HFFc6 (cell line): ENCODE measurements at regions not wholly inside any gene's neighbourhood (a gene's known extent, or its start where the extent isn't known, plus 50 kb on each side); places are given as distances from the start of the nearest gene placed in this dataset.
"Not testable (repeated sequence)": the region's sequence is repeated elsewhere in the genome, so short reads cannot be mapped to it uniquely, and the experiment has no call there.

Source experiments
- DNase-seq: peaks from one replicate; pipeline ENCODE4 v3.0.0-alpha.2; 2018
- H3K27ac Mint-ChIP-seq: 2 replicates; pipeline ENCODE4 v1.8.0; 2020; ENCODE audit warnings: mild to moderate bottlenecking, mixed read lengths
- H3K27me3 Mint-ChIP-seq: 2 replicates; pipeline ENCODE4 v1.8.0; 2021; ENCODE audit warnings: mild to moderate bottlenecking, moderate library complexity, mixed read lengths; ENCODE audit not compliant: insufficient read depth
- H3K36me3 Mint-ChIP-seq: 2 replicates; pipeline ENCODE4 v1.8.0; 2021; ENCODE audit warnings: low read depth, mixed read lengths
- H3K4me1 Mint-ChIP-seq: 2 replicates; pipeline ENCODE4 v1.8.0; 2020; ENCODE audit warnings: low read depth, mixed read lengths
- H3K4me3 Mint-ChIP-seq: 2 replicates; pipeline ENCODE4 v1.8.0; 2020; ENCODE audit warnings: mild to moderate bottlenecking, moderate library complexity, mixed read lengths
- H3K9me3 Mint-ChIP-seq: 2 replicates; pipeline ENCODE4 v1.8.0; 2020; ENCODE audit warnings: mild to moderate bottlenecking, mixed read lengths
- CTCF ChIP-seq: fragments of 200-600 bp; sonication (generic); IDR thresholded peaks from 2 replicates; pipeline ENCODE4 v1.5.0; 2021; ENCODE audit warnings: antibody characterized with exemption, mild to moderate bottlenecking

- H3K4me3 Mint-ChIP-seq, result no peak overlapping the region
- peaks cover 26% of the 10 kb centered on the region for H3K27me3 Mint-ChIP-seq
- no peak for TF ChIP-seq CTCF
- H3K36me3 Mint-ChIP-seq, result no peaks in the 10 kb centered on the region
- H3K4me1 Mint-ChIP-seq, result no peaks in the 10 kb centered on the region
- H3K27ac Mint-ChIP-seq, result no peak overlapping the region
- no peaks in the 10 kb centered on the region for H3K9me3 Mint-ChIP-seq
- no peak for DNase-seq
Observed at GRCh38 chr11:34775417-34775888, 140.7 kb downstream of the APIP start.

- Mint-ChIP-seq H3K9me3 (no peaks in the 10 kb centered on the region), H3K4me1 (no peaks in the 10 kb centered on the region), H3K27me3 (peaks cover 31% of the 10 kb centered on the region), H3K27ac (no peak overlapping the region), H3K36me3 (no peaks in the 10 kb centered on the region), H3K4me3 (no peak overlapping the region)
- no peak for DNase-seq
- TF ChIP-seq CTCF, result no peak
Observed at GRCh38 chr11:34774604-34775003, 141.6 kb downstream of the APIP start.

DNA sequence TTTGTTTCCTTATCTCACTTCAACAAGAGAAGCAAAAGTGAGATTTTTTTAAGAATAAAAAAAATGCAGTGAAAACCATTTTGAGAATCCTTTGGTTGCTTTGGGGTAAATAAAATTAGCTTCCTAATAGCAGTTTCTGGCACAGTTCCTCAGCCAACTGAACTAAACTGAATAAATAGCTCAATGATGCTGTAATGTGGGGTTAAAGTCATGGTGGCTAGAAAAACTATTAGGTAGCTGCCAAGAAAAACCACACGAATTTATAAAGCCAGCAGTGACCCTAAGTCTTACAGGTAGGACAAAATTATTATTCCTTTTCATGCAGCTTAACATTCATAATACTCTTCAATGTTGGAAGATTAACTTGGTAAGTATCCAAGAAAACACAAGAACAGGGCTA, 142.4 kb downstream of the APIP start:
- Mint-ChIP-seq H3K4me1 (no peaks in the 10 kb centered on the region), H3K9me3 (no peaks in the 10 kb centered on the region), H3K27me3 (peaks cover 33% of the 10 kb centered on the region), H3K27ac (no peak overlapping the region), H3K36me3 (no peaks in the 10 kb centered on the region), H3K4me3 (no peak overlapping the region)
- DNase-seq, result no peak
- TF ChIP-seq CTCF, result no peak

DNA sequence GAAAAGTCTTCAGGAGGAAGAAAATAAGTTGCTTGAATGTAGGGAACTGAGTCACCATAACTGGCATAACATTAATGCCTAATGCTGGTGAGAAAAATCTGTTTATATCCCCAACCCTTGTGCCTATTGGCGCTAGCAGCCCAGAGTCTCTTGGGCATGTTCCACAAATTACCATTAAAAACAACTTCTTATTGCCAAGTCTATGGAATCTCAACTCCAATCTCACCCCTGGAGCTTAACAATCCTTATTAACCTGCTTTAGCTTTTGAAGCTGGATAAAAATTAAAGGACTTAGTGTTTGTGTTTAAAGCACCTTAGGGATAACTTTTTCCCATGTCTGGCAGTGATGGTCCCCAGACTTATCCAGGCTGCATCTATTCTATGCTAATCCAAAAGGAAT, 143.0 kb downstream of the APIP start:
- TF ChIP-seq CTCF, result no peak
- Mint-ChIP-seq H3K27me3 (peaks cover 37% of the 10 kb centered on the region), H3K27ac (no peak overlapping the region), H3K9me3 (no peaks in the 10 kb centered on the region), H3K4me1 (no peaks in the 10 kb centered on the region), H3K4me3 (no peak overlapping the region), H3K36me3 (no peaks in the 10 kb centered on the region)
- DNase-seq, result no peak

- Mint-ChIP-seq H3K27ac (no peak overlapping the region), H3K36me3 (no peaks in the 10 kb centered on the region), H3K4me3 (no peak overlapping the region), H3K9me3 (peaks cover 5% of the 10 kb centered on the region; the same call in 1 of the 2 replicates), H3K4me1 (no peaks in the 10 kb centered on the region), H3K27me3 (peaks cover 35% of the 10 kb centered on the region)
- no peak for TF ChIP-seq CTCF
- no peak for DNase-seq
Observed at GRCh38 chr11:34770111-34770510, 146.1 kb downstream of the APIP start.

DNA sequence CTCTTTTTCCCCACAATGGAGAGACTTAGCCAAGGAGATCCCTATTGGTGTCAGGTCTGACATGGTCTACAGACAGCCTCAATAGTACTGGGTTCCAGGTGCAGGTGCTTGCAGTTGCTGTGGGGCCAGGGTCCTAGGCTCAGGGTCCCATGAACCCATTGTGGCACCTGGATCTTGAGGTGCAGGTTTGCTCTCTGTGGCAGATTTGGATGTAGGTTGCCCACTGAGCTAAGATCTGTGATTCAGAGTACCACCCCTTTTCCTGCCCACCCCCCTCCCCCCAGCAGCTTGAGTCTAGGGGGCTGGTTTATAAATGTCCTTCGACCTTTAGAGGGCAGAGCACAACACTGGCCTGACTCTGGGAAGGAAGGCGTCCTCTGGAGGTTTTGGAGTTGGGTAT, 147.0 kb downstream of the APIP start:
- Mint-ChIP-seq H3K27me3 (peaks cover 37% of the 10 kb centered on the region), H3K9me3 (peaks cover 10% of the 10 kb centered on the region; the same call in 1 of the 2 replicates), H3K4me1 (no peaks in the 10 kb centered on the region), H3K36me3 (no peaks in the 10 kb centered on the region), H3K4me3 (no peak overlapping the region), H3K27ac (no peak overlapping the region)
- no peak for DNase-seq
- TF ChIP-seq CTCF, result no peak

- H3K4me3 Mint-ChIP-seq, H3K9me3 Mint-ChIP-seq, DNase-seq, H3K27ac Mint-ChIP-seq, H3K36me3 Mint-ChIP-seq, H3K4me1 Mint-ChIP-seq: not testable (repeated sequence)
- H3K27me3 Mint-ChIP-seq, result peaks cover 30% of the 10 kb centered on the region
Observed at GRCh38 chr11:34762625-34763024, 141.7 kb downstream of the EHF start.
